ENCODE measurements at regions not wholly inside any gene's neighbourhood (a gene's known extent, or its start where the extent isn't known, plus 50 kb on each side); places are given as distances from the start of the nearest gene placed in this dataset.
A peak's percentile ranks its signal among the peaks of the same experiment; 100 is the strongest.

DNA sequence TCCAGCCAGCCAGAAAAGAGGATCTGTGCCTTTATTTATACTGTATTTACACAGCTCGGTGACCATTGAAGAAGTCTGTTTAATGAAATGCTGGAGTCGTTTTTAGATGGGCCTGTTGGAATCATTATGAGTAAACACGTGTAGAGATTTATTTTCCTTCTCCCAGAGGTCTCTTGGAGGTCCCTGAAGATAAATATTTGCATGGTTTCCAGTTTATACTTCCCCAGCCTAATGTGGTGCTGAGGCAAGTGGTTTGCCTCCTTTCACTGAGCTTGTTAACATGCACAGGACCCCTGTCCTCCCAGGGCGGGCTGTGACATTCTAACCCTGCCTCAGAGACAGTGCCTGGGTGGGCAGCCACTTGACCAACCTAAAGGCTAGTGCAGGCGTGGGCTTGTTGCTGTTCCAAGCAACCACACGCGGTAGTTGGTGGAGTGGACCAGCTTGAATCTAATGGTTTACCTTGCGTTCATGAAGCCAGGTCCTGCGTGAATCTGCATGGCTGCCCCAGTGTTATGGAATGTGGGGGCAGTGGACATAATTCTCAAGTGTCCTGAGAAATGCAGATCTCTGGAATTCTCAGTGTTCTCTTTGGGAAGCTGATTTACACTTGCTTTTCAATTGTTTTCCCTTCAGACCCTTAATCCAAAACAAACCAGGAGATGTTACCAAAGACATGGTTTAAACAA is 130.2 kb upstream of the DLX2 start:
- no peak for DNase-seq

DNA sequence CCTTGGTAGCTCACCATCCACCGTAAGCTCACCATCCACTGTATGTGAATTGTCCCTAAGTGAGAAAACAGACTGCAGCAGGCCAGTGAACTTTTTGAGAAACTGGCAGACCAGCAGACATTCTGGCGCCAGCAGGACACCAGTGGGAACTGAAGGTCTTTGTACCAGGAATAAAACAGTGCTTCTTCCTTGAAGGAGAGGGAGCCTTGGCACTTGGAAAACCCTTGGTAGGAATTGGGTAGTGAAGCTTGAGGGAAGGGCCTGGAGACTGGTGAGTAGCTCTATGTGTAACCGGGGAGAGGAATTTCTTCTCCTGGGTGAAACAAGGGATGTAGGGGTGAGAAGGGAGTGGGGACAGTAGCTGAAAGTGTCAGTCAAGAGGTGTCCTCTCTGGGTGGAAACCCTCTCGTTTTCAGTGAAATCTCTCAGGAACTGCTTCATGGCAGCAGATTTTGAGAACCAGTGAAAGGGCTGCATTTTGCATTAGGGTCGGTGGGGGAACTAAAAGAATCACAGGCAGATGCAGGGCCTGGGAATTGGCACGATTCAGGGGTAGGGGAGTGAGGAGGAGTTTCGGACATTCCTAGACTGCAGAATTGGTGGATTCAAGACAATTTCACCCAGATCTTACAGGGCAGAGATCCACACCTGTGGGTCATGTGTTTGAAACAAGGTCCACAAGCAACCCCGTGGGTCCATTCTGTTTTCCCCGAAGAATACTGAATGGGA is 131.5 kb upstream of the DLX2 start:
- DNase-seq: no peak

DNA sequence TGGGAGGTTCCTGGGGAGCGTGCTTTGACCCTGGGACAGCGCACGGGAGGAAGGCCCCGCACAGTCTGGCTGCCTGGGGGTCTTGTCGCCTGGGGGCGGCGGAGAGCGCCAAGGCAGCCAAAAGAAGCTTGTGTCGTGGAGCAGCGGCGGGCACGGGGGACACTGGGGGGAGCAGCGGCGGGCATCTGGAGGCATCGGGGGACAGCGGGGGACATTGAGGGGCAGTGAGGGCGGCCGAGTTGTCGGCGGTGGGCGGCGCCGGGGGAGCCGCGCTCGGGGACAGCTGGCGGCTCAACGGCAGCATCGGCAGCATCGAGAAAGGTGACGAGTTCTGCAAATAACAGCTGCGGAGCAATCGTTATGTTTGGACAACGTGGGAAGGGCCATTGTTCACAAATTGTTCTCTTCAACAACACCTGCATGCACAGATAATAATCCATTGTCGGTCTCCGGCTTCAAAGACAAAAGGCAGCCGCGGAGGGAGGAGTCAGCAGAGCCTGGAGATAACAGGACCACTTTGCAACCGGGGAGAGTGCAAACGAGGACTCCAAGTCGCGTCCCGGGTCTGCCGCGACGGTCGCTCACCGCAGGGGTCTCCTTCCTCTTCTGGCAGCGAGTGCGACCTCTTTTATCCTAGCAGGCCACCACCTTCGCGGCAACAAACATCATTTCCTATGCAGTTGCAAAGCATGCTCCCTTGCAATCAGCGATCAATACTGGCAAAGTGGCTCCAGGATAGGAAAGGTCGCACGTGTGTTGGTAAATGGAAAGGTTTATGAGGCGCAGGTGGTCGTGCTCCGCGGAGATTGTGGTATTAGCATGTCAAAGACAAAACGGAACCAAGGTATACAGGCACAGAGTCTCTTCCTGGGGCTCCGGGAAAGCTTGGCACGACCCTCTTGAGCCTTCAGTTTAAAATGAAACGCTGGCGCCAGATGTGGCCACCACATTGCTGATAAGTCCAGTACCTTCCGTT is 132.3 kb upstream of the DLX2 start:
- no peak for DNase-seq

DNA sequence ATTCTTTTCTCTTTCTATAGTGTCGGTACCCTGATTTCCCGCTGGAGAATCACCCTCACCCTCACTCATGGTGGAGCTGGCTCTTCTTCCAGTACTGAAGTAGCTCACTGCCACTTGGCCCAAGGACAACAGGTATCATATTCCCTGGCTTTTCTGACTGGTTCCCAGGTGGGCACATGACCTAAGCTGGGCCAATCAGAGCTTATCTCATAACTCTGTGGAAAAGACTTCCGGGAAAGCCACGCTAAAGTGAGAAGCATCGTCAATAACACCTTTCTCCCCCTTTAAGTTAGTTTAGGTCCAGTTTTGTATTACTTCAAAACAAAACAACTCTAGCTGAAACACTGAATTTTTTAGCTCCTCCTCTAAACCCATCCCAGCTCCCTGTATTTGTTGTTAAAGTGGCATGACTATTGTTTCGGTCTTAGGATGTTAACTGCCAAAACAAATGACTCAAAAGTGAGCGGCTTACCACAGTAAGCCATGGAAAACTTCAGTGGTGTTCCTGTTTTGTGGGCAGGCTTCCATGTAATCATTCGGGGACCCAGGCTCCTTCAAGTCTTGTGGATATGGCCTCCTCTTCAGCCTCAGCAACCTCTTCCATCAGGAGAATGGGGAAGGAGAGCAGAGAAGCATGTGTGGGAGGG is 137.4 kb upstream of the DLX2 start:
- no peak for DNase-seq

DNA sequence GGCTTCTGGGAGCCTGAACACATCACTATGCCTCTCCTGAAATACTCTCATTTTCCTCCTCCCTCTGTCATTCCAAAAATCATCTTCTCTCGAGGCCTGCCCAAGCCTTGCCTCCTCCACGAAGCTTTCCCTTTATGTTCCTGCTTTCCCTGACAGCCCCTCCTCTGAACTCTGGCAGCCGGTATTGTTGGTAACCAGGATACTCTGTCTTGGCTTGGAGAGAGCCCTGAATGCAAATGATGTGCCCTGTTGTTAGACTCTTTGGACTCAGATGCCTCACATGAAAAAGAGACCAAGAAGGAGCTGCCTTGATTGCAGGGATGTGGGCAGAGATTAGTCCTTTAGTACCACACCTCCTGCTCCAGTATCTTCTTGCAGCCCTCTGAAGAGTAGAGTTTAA is 138.5 kb upstream of the DLX2 start:
- DNase-seq: no peak

DNA sequence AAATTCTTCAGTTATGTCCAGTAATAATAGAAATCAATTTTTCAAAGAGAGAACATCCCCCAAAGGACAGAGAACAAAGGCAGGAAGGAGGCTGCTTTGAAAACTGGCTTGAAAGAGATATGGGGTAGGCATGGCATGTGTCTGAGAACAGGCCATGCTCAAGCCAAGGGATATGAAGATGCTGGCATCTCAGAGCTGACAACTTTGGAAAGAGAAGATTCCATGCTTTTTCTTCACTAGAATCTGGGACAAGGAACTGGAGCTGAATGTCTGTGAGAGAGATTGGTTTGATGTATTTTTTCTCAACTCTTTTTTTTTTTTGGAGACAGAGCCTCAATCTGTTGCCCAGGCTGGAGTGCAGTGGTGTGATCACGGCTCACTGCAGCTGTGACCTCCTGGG is 139.8 kb upstream of the DLX2 start:
- DNase-seq: no peak

DNA sequence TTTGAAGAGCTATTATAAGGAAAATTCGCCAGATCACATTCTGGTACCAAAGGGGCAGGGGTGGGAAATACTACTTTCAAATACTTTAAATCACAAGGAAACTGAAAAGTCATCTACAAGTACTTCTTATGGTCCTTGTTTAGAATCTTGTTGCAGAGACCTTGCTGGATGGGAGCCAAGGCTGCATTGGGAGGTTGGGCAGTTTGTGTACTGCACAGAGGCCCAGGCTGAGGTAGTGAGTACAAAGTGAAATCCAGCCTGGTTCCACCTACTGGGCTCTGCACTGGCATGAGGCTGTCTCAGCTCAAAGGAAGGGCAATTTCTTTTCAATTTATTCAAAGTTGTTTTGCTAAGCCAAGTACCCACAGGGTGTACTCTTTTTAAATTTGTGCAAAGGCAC is 140.3 kb upstream of the DLX2 start:
- DNase-seq: no peak

DNA sequence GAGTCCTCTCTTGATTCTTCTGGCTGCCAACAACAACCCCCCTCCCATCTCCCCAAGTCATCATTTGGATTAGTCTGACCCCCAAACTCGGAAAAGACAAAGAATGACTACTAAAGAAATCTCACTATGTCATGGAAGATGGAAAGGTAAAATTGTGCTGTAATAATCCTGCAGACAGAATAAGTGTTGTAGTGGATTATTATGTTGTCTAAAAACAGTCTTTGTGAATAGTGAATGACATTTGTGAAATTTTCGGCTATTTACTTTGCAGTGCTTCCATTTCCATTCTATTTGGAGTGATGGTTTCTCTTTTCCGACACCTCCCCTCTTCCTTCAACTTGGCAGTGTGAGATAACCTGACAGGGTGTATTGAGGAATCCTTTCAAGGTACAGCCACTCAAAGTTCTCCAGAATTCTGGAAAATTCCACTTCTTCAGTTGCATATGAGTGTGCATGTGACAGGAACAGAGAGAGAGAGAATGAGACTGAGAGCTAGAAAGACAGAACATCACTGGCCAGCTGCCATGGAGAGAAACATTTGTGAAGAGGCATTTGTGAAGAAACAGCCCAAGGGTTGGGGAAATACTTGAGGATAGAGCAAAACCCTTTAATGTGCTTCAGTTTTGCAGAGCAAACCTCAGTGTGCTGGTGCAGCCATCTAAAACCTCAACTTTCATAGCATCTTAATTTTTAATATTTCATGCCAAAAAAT is 141.9 kb upstream of the DLX2 start:
- DNase-seq: no peak

DNA sequence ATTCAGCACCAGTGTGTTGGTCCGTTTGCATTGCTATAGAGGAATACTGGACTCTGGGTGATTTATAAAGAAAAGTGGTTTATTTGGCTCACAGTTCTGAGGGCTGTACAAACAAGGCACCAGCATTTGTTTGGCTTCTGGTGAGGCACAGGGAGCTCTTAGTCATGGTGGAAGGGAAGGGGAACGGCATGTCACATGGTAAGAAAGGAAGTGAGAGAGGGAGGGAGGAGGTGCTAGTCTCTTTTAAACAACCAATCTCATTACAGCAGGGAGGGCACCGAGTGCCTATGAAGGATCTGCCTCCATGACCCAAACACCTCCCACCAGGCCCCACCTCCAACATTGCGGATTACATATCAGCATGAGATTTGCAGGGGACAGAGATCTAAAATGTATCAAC is 143.9 kb upstream of the DLX2 start:
- no peak for DNase-seq

DNA sequence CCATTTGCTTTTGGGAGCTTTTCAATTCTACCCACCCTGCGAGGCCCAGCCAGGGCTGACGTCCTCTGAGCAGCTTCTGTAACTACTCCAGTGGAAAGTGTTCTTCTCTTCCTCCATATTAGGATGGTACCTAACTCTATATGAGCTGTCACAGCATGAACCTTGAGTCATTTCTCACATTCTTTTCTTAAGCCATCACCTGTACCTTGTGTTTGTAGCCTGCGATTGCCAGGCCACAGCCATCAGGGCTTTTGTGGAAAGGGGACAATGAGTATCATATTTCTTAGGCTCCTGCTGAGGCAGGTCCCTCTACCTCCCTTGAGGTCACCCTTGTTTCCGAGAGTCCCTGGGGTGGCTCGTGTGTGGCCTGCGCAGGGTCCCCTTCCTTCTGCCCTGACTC is 144.5 kb upstream of the DLX2 start:
- no peak for DNase-seq

DNA sequence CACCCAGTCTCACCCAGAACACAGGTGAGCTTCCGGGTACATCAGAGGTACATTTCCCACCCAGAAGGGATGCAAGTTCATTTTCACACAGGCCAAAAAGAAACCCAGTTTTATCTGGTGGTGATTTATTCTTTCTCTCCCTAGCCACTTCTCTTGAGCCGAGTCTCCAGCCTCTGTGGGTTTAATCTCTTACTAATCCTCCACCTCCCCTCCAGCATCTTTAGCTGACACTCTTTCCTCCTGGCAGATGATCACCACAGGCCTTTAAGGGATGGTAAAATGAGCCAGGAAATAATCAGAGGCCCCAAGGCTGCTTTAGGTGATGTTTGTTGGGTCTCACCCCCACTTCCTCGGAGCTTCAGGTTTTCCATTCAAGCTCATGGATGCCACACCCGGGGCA is 145.7 kb upstream of the DLX2 start:
- DNase-seq: no peak

DNA sequence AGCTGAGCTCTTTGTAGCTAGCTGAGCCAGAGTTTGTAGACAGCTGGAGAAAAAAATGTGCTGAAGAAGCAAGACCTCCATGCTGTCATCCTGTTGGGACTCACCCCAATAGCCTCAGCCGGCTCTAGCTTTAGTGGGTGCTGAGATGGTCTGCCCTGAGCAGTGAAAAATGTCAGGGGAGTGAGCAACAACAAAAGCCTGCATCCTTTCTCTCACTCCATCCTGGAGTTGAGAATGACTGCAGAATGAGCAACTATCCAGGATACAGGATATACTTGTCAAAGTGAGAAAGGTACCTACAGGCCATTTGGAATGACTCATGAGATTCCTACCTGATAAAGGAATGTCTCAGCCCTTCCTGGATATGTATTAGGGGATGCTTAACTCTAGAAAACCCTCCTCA is 146.1 kb upstream of the DLX2 start:
- DNase-seq: no peak

DNA sequence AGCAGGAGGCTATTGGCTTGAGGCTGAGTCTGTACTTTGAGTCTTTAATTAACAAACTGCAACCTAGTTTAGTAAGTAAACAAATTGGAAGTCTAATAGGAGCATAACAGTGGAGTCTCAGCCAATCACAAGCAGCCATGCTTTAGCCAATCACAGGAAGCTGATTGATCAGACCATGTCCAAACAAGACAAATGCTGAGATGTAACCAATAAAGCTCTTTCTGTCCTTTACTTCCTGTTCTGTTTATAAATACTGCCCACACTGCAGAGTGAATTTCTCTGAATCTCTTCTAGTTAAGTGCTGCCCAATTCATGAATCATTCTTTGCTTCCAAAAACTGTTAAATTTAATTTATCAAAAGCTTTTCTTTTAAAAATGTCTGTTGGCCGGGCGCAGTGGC is 146.6 kb upstream of the DLX2 start:
- no peak for DNase-seq

DNA sequence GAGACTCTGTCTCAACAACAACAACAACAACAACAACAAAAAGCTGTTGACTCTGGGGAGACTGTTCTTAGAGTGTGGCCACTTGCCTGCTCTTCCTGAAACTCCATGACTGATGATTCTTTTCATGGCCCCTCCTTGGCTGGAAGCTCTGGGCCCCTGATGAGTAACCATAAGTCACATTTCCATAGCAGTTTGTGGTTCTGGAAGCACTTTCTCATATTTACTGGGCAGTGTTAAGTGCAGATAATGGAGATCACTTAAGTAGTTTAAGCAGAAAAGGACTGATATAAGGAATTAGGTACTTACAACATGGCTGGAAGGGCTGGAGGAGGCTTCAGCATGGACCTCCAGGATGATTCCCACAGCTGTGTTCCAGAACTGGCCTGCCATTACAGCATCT is 147.3 kb upstream of the DLX2 start:
- no peak for DNase-seq

DNA sequence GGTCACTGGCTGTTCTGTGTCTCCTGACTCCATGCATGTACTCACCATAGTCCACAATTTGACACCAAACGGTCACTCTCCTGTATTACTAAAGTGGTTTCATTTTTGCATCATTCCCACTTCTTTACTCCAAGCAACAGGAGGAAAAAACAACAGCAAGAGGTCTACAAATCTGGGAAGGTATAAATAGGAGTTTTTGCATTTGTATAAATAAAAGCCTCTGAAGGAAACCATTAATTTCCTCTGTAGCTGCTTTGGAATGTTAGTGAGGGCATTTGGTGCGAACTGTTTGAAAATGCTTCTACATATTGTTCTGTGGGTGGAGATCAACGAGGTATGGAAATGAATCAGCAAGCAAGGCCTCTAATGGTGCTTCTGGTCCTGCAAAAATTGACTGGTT is 148.5 kb upstream of the DLX2 start:
- no peak for DNase-seq

DNA sequence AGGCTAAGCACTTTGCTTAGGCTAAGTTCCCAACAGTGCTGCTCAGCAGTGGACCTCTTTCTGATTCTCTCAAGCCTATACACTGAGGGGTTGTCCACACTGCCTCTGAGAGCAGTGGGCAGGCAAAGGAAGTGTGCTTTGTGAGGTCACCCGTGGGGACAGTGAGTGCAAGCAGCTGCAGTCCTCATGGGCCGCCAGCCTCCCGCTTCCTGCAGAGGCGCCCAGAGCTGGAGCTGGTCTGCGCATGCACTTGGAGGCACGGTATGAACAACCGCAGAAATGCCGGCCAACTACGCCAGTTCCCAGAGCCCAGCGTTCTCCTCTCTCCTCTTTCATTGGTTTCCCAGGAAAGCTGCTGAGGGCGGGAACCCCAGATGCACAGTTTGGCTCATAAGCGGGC is 149.5 kb upstream of the DLX2 start:
- DNase-seq: no peak

DNA sequence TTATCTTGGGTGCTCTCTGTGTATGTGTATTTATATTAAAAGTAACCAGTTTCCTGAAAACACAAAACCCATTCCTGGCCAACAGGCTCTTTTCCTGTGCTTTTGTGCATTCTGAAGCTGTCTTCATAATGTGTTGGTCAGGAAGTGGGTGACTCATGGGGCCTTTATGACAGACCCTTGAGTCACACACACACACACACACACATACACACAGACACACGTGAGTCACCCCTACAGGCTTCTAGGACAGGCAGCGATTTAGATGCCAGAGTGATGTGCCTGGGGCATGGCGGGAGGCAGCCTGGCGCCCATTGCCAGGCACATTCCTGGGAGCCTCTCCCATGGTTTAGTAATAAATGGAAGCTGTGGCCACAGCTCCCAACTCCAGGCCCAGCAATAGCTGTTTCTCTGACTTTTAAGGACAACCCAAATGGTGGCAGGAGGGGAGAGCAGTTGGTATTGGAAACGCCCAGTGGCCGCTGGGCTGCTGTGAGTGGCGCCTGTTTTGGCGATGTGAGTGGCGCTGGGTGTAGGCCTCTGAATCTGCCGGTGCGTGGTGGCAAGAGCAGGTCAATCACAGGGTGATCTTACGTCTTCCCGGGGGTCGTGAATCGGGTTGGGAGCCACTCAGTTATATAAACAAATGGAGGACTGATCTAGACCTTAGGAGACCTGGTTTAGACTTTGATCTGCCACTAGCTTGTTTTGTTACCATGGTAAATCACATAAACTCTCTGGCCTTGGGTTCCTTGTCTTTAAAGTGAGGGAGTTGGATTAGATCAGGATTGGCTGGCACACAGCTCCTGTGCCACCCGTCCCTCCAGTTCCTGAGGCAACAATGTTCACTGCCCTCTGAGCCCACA is 150.7 kb upstream of the DLX2 start:
- peak; percentile 41 for DNase-seq

DNA sequence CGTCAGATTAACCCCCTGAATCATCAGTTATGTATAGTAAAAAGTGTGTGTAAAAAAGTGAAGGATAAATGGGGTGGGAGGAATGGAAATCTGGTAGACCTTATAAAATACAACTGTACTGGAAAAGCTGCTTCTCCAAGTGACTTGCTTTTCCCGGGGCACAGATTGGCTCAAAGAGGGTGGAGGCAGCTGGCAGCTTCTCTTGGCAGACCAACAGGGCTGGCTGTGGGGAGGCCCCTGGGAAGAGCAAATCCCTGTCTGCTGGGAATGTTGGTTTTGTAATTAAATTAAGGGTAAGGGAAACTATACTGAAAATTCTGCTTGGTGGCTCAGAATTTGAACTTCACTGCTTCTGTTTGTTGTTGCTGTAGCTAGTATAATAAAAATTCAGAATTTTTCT is 154.2 kb upstream of the DLX2 start:
- DNase-seq: no peak

DNA sequence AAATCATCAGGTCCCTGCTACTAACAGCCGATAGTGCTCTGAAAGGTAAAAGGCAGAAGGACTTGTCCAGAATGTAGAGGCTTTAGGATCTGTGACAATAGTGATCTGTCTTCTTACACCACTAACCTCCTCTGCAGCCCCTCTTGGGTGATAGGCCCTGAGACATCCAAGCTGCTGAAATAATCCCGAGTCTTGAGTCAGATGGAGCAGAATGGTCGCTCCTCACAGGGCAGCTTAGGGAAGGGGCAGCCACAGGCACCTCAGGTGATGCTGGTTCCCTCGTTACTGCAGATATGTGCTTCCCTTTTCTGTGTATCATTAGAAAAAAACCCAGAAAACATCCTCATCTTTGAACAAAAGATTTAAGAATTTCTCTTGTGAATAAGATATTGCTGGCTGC is 157.1 kb upstream of the DLX2 start:
- DNase-seq: no peak

DNA sequence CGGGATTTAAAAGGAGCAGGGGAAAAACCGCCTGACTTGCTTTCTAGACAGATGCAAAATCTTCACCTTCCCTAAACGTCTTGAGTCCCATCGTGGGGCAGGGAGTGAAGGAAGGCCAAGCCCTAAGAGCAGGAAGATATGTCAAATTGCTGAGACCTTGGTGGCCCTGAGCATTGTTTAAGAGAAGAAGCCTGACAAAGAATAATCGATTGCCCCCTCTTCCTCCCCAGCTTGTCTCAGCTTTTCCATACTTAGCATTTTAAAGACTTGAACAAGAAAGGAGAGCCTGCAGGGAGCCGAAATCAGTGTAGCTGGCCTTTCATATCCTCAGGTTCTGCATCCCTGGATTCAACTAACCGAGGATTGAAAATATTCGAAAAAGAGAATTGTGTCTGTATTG is 157.6 kb upstream of the DLX2 start:
- no peak for DNase-seq

DNA sequence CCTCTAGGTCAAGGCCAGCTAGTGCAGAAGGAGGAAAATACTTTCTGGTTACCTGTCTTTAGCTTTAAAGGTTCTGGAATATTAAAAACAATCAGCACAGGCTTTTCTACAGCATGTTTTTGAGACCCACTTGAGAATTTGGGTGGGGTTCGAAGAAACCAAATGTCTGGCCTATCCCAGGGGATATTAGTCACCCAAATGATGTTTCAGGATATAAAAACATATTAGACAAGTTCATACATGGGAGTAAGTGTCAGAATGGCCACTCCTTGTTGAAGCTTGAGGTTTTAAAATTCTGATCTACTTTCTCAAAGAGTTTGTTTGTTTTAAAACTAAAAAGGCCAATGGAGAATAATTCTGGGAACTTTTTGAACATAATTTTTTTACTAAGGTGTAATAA is 158.6 kb upstream of the DLX2 start:
- no peak for DNase-seq

DNA sequence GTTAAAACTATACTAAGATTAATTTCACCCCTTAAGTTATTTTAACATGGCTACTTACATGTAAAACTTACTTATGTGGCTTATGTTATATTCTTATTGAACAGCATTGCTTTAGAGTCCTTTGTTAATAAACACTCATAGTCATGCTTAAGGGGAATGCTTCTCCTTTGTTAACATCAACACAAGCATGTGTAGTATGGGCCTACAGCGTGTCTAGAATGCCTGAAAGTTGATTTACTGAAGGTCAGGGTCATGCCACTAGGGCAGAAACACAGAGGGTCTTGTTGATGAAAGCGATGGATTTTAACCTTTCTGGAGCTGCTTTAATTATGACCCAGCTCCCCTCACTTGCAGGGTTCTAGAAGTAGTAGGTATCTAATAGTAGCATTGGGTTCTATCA is 159.8 kb upstream of the DLX2 start:
- DNase-seq: no peak

All from CD4-positive, alpha-beta T cell treated with Interferon gamma for 1 hour (primary cell).